ENCODE measurements at regions not wholly inside any gene's neighbourhood (a gene's known extent, or its start where the extent isn't known, plus 50 kb on each side); places are given as distances from the start of the nearest gene placed in this dataset.

DNA sequence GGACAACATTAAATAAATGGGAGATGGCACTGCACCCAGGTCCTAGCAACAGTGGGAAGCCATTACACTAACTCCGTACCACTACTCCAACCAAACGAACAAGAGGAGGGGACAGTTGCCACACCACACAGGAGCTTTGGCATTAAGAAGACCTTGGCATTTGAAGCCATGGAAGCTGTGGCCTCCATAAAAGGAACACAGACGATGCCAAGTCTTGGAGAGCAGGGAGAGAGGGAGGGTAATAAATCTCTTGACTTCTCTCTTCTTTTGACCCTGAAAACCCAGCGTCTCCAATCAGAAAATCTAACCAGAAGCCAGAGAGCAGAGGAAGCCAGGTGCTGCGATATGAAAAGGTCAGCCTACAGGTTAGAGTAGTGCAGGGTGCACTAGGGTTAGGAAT lies 338.8 kb upstream of the TMEM132C start:
- TF ChIP-seq, protein P1, sequence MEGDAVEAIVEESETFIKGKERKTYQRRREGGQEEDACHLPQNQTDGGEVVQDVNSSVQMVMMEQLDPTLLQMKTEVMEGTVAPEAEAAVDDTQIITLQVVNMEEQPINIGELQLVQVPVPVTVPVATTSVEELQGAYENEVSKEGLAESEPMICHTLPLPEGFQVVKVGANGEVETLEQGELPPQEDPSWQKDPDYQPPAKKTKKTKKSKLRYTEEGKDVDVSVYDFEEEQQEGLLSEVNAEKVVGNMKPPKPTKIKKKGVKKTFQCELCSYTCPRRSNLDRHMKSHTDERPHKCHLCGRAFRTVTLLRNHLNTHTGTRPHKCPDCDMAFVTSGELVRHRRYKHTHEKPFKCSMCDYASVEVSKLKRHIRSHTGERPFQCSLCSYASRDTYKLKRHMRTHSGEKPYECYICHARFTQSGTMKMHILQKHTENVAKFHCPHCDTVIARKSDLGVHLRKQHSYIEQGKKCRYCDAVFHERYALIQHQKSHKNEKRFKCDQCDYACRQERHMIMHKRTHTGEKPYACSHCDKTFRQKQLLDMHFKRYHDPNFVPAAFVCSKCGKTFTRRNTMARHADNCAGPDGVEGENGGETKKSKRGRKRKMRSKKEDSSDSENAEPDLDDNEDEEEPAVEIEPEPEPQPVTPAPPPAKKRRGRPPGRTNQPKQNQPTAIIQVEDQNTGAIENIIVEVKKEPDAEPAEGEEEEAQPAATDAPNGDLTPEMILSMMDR (IDR thresholded peaks at IDR 0.05), result no peak
- no peak for TF ChIP-seq ZFX (IDR thresholded peaks at IDR 0.05; ENCODE audit: borderline replicate concordance)
